Activated CD4-positive, alpha-beta T cell treated with anti-CD3 and anti-CD28 coated beads for 36 hours (primary cell): ENCODE measurements at regions not wholly inside any gene's neighbourhood (a gene's known extent, or its start where the extent isn't known, plus 50 kb on each side); places are given as distances from the start of the nearest gene placed in this dataset.
A peak's percentile ranks its signal among the peaks of the same experiment; 100 is the strongest.

Experiments
- ATAC-seq: fragments of 200-7000 bp; cut with Tn5 transposase; one replicate; pipeline ENCODE4 v1.10.0; 2021; ENCODE audit warnings: mild to moderate bottlenecking, moderate library complexity
- CTCF ChIA-PET: fragments of 350-600 bp; sonication (Branson Sonifier 250); formaldehyde crosslinking; loops from one replicate; lab custom pipeline; 2021; ENCODE audit warnings: antibody characterized with exemption; lab: Charles Lee
- POLR2A ChIA-PET: fragments of 350-600 bp; sonication (Branson Sonifier 250); formaldehyde crosslinking; loops from one replicate; lab custom pipeline; 2021; ENCODE audit warnings: antibody characterized with exemption, inconsistent platforms; lab: Charles Lee
- DNase-seq: peaks from one replicate; pipeline ENCODE4 v3.0.0-alpha.2; 2020
- H3K27ac Mint-ChIP-seq: one replicate; pipeline ENCODE4 v1.8.0; 2021; ENCODE audit warnings: mixed read lengths
- H3K27me3 Mint-ChIP-seq: one replicate; pipeline ENCODE4 v1.8.0; 2021; ENCODE audit warnings: mixed read lengths
- H3K36me3 Mint-ChIP-seq: one replicate; pipeline ENCODE4 v1.8.0; 2021; ENCODE audit warnings: low read depth, mixed read lengths
- H3K4me1 Mint-ChIP-seq: one replicate; pipeline ENCODE4 v1.8.0; 2021; ENCODE audit warnings: mixed read lengths
- H3K4me3 Mint-ChIP-seq: one replicate; pipeline ENCODE4 v1.8.0; 2021; ENCODE audit warnings: mild to moderate bottlenecking, moderate library complexity, mixed read lengths
- H3K9me3 Mint-ChIP-seq: one replicate; pipeline ENCODE4 v1.8.0; 2021; ENCODE audit warnings: low read depth, mixed read lengths
- intact Hi-C, 2 experiments: fragments of 100-400 bp; cut with DNase I in 1 of 2; cut with micrococcal nuclease in 1 of 2; formaldehyde crosslinking; loops; one replicate each; pipeline versions ENCODE4 v1.14.2 to v1.15.1; 2022 to 2024; cut with DNase I, micrococcal nuclease

- peak; percentile 92 for DNase-seq
- H3K36me3 Mint-ChIP-seq = peaks cover 11% of the 10 kb centered on the region
- H3K9me3 Mint-ChIP-seq = no peaks in the 10 kb centered on the region
- H3K27me3 Mint-ChIP-seq = no peaks in the 10 kb centered on the region
- CTCF ChIA-PET = interaction anchor here (0.7 to 5.5 kb wide), 38 partner anchors 9 to 584 kb away, joined by 3 to 61 read pairs (median 6); no protein-coding TSS in a partner anchor
- intact Hi-C loops = loop anchor here (1.0 to 5.0 kb wide), 3 partner anchors 42 to 312 kb away; no protein-coding TSS in a partner anchor
- peaks cover 91% of the 10 kb centered on the region for H3K4me1 Mint-ChIP-seq
- POLR2A ChIA-PET = interaction anchor here (0.5 to 1.7 kb wide), 7 partner anchors 10 to 46 kb away, joined by 3 to 14 read pairs (median 3); no protein-coding TSS in a partner anchor
- H3K27ac Mint-ChIP-seq = peak overlapping the region; percentile 13
- ATAC-seq = peak; percentile 47
- H3K4me3 Mint-ChIP-seq = no peak overlapping the region
Observed at GRCh38 chr17:77429969-77430752, 289.4 kb downstream of the SEC14L1 start.

GRCh38 chr17:77432034-77432661 is 291.4 kb downstream of the SEC14L1 start:
- intact Hi-C loops = loop anchor here (5.0 kb wide), 2 partner anchors 40 to 310 kb away; no protein-coding TSS in a partner anchor
- peak overlapping the region; percentile 69 for H3K27ac Mint-ChIP-seq
- DNase-seq (peak; percentile 43), ATAC-seq (no peak)
- POLR2A ChIA-PET = interaction anchor here (0.7 kb wide), 1 partner anchor 723 kb away, joined by 4 read pairs; no protein-coding TSS in a partner anchor
- peaks cover 91% of the 10 kb centered on the region for H3K4me1 Mint-ChIP-seq
- CTCF ChIA-PET = interaction anchor here (0.6 to 5.5 kb wide), 14 partner anchors 9 to 107 kb away, joined by 3 to 58 read pairs (median 8); no protein-coding TSS in a partner anchor
- peaks cover 13% of the 10 kb centered on the region for H3K36me3 Mint-ChIP-seq
- H3K9me3 Mint-ChIP-seq = no peaks in the 10 kb centered on the region
- H3K27me3 Mint-ChIP-seq = no peaks in the 10 kb centered on the region
- peak overlapping the region; percentile 71 for H3K4me3 Mint-ChIP-seq

DNA sequence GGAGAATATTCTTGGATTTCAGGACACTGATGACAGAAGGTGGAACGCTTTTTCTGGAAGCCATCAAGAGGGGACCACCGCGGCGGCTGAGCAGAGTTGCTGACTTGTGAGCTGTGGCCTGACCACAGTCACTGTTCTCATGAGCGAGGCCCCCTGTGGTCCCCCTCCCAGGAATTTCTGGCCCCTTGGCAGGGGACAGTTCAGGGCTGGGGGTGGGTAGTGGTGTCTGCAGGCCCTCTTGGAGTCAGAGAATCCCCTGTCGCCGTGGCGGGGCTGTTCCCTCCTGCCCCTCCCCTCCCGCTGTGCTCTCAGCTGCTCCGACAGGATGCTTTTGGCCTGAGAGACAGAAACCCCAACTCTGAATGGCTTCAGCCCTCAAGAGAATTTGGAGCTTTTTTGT is 292.0 kb downstream of the SEC14L1 start:
- no peaks in the 10 kb centered on the region for H3K9me3 Mint-ChIP-seq
- no peak for ATAC-seq
- H3K4me1 Mint-ChIP-seq = peaks cover 92% of the 10 kb centered on the region
- peaks cover 16% of the 10 kb centered on the region for H3K36me3 Mint-ChIP-seq
- H3K4me3 Mint-ChIP-seq = peak overlapping the region; percentile 71
- intact Hi-C loops = loop anchor here (5.0 kb wide), 2 partner anchors 40 to 310 kb away; no protein-coding TSS in a partner anchor
- POLR2A ChIA-PET = interaction anchor here (0.6 to 0.7 kb wide), 2 partner anchors 28 to 724 kb away, joined by 3 to 4 read pairs; no protein-coding TSS in a partner anchor
- no peaks in the 10 kb centered on the region for H3K27me3 Mint-ChIP-seq
- DNase-seq = peak; percentile 53
- H3K27ac Mint-ChIP-seq = peak overlapping the region; percentile 69
- CTCF ChIA-PET = interaction anchor here (0.7 to 2.9 kb wide), 7 partner anchors 9 to 102 kb away, joined by 3 to 11 read pairs (median 4); no protein-coding TSS in a partner anchor

DNA sequence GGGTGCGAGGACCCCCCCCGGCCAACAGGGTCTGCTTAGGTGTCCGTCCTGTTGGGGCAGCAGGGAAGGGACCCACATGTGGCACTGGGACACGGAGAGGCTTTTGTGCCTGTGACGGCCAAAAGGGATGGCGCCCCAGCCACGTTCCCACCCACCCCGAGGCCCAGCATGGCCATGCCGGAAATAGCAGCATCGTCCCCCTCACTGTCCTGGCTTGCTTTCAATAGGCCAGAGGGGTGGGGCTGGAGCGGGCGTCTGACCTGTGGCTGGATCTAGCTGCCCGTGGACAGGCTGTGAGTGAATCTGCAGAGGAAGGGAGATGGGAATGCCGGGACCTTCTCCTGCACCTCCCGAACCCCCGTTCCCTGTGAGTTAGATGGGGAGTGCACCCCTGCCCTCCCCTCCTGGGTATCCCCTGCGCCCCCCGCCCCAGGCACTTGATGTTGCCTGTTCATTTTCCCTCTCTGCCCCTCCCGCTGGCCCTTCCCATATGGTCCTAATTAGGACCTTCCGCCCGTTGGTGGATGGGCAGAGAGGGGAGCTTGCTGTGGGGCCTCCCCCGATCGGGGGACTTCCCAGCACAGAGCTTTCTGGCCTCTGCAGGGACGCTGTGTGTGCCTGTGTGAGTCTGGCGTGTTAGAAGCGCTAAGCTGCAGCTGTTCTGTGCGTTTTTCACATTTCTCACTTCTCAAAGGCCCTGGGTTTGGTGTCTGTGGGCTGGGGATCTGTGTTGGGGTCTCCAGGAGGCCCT is 292.8 kb downstream of the SEC14L1 start:
- ChIA-PET CTCF (interaction anchor here (0.7 to 2.9 kb wide), 10 partner anchors 10 to 107 kb away, joined by 3 to 11 read pairs (median 4); no protein-coding TSS in a partner anchor), POLR2A (interaction anchor here (0.6 to 1.2 kb wide), 5 partner anchors 9 to 576 kb away, joined by 3 to 5 read pairs (median 3); no protein-coding TSS in a partner anchor)
- H3K4me1 Mint-ChIP-seq = peaks cover 93% of the 10 kb centered on the region
- peak; percentile 76 for DNase-seq
- no peaks in the 10 kb centered on the region for H3K9me3 Mint-ChIP-seq
- H3K36me3 Mint-ChIP-seq = peaks cover 16% of the 10 kb centered on the region
- peak overlapping the region; percentile 71 for H3K4me3 Mint-ChIP-seq
- intact Hi-C loops = loop anchor here (2.0 to 5.0 kb wide), 3 partner anchors 17 to 309 kb away; no protein-coding TSS in a partner anchor
- H3K27me3 Mint-ChIP-seq = no peaks in the 10 kb centered on the region
- ATAC-seq = peak; percentile 66
- peak overlapping the region; percentile 83 for H3K27ac Mint-ChIP-seq

- H3K4me3 Mint-ChIP-seq = peak overlapping the region; percentile 71
Observed at GRCh38 chr17:77434136-77435114, 293.7 kb downstream of the SEC14L1 start.

GRCh38 chr17:77435272-77436057 is 294.7 kb downstream of the SEC14L1 start:
- DNase-seq = peak; percentile 63
- H3K4me1 Mint-ChIP-seq = peaks cover 93% of the 10 kb centered on the region

More at GRCh38 chr17:77434136-77435114, 293.7 kb downstream of the SEC14L1 start:
- intact Hi-C loops = loop anchor here (2.0 to 5.0 kb wide), 3 partner anchors 16 to 308 kb away; no protein-coding TSS in a partner anchor
- Mint-ChIP-seq H3K27ac (peak overlapping the region; percentile 83), H3K36me3 (peaks cover 16% of the 10 kb centered on the region), H3K9me3 (no peaks in the 10 kb centered on the region), H3K27me3 (no peaks in the 10 kb centered on the region), H3K4me1 (peaks cover 93% of the 10 kb centered on the region)
- ChIA-PET CTCF (interaction anchor here (0.7 to 2.9 kb wide), 7 partner anchors 10 to 108 kb away, joined by 3 to 11 read pairs (median 4); no protein-coding TSS in a partner anchor), POLR2A (interaction anchor here (0.7 to 1.2 kb wide), 3 partner anchors 8 to 575 kb away, joined by 3 to 5 read pairs (median 5); no protein-coding TSS in a partner anchor)
- DNase-seq (no peak), ATAC-seq (no peak)

GRCh38 chr17:77436058-77436442 is 295.3 kb downstream of the SEC14L1 start:
- ChIA-PET CTCF (interaction anchor here (0.9 to 1.2 kb wide), 3 partner anchors 15 to 95 kb away, joined by 3 to 7 read pairs (median 3); no protein-coding TSS in a partner anchor), POLR2A (interaction anchor here (1.0 kb wide), 1 partner anchor 33 kb away, joined by 3 read pairs; no protein-coding TSS in a partner anchor)
- H3K27ac Mint-ChIP-seq = peak overlapping the region; percentile 83
- peak overlapping the region; percentile 71 for H3K4me3 Mint-ChIP-seq
- H3K9me3 Mint-ChIP-seq = no peaks in the 10 kb centered on the region
- H3K27me3 Mint-ChIP-seq = no peaks in the 10 kb centered on the region
- H3K4me1 Mint-ChIP-seq = peaks cover 94% of the 10 kb centered on the region
- ATAC-seq (no peak), DNase-seq (no peak)
- intact Hi-C loops = no loop called here
- H3K36me3 Mint-ChIP-seq = peaks cover 16% of the 10 kb centered on the region

More at GRCh38 chr17:77435272-77436057, 294.7 kb downstream of the SEC14L1 start:
- ATAC-seq = peak; percentile 37
- Mint-ChIP-seq H3K9me3 (no peaks in the 10 kb centered on the region), H3K4me3 (peak overlapping the region; percentile 71), H3K27ac (peak overlapping the region; percentile 83), H3K27me3 (no peaks in the 10 kb centered on the region), H3K36me3 (peaks cover 16% of the 10 kb centered on the region)
- intact Hi-C loops = loop anchor here in 1 of 2 experiments (2.0 kb wide), 1 partner anchor 15 kb away; no protein-coding TSS in a partner anchor
- CTCF ChIA-PET = interaction anchor here (0.9 to 2.5 kb wide), 5 partner anchors 9 to 95 kb away, joined by 3 to 11 read pairs (median 4); no protein-coding TSS in a partner anchor
- POLR2A ChIA-PET = interaction anchor here (0.7 to 1.0 kb wide), 2 partner anchors 33 to 39 kb away, joined by 3 read pairs; no protein-coding TSS in a partner anchor

GRCh38 chr17:77436481-77436880 is 295.7 kb downstream of the SEC14L1 start:
- H3K36me3 Mint-ChIP-seq = peaks cover 16% of the 10 kb centered on the region
- intact Hi-C loops = no loop called here

More at GRCh38 chr17:77436481-77436880, 295.7 kb downstream of the SEC14L1 start:
- H3K4me3 Mint-ChIP-seq = peak overlapping the region; percentile 71
- no peak for ATAC-seq
- H3K4me1 Mint-ChIP-seq = peaks cover 99% of the 10 kb centered on the region
- peak overlapping the region; percentile 85 for H3K27ac Mint-ChIP-seq
- CTCF ChIA-PET = interaction anchor here (0.9 to 1.2 kb wide), 3 partner anchors 16 to 96 kb away, joined by 3 to 7 read pairs (median 3); no protein-coding TSS in a partner anchor
- no peaks in the 10 kb centered on the region for H3K9me3 Mint-ChIP-seq
- POLR2A ChIA-PET = interaction anchor here (1.0 kb wide), 1 partner anchor 32 kb away, joined by 3 read pairs; no protein-coding TSS in a partner anchor
- DNase-seq = no peak
- no peaks in the 10 kb centered on the region for H3K27me3 Mint-ChIP-seq
